GM11168 (cell line): ENCODE measurements at regions not wholly inside any gene's neighbourhood (a gene's known extent, or its start where the extent isn't known, plus 50 kb on each side); places are given as distances from the start of the nearest gene placed in this dataset.
"Not testable (repeated sequence)": the region's sequence is repeated elsewhere in the genome, so short reads cannot be mapped to it uniquely, and the experiment has no call there.

Experiments
- in situ Hi-C: fragments of 300-500 bp; cut with MboI; formaldehyde crosslinking; loops from one replicate; pipeline ENCODE4 v1.12.0; 2022; ENCODE audit warnings: low sequenced_read_pairs; ENCODE audit not compliant: unreplicated experiment

- in situ Hi-C loops = no loop called here
Observed at GRCh38 chr5:96322217-96322616, 110.8 kb downstream of the PCSK1 start.

GRCh38 chr5:96321345-96321744 lies 111.7 kb downstream of the PCSK1 start:
- in situ Hi-C loops = no loop called here

GRCh38 chr5:96320797-96321196 lies 112.3 kb downstream of the PCSK1 start:
- in situ Hi-C loops = no loop called here

GRCh38 chr5:96319981-96320739 lies 112.9 kb downstream of the PCSK1 start:
- in situ Hi-C loops = not testable (repeated sequence)

- in situ Hi-C loops = no loop called here
Observed at GRCh38 chr5:96318569-96319110, 114.4 kb downstream of the PCSK1 start.

GRCh38 chr5:96317945-96318344 lies 115.1 kb downstream of the PCSK1 start:
- in situ Hi-C loops = no loop called here

- in situ Hi-C loops = no loop called here
Observed at GRCh38 chr5:96316487-96316886, 116.6 kb downstream of the PCSK1 start.

- in situ Hi-C loops = no loop called here
Observed at GRCh38 chr5:96316017-96316416, 117.0 kb downstream of the PCSK1 start.

- in situ Hi-C loops = no loop called here
Observed at GRCh38 chr5:96315431-96315830, 117.6 kb downstream of the PCSK1 start.

- in situ Hi-C loops = no loop called here
Observed at GRCh38 chr5:96312383-96312782, 120.7 kb downstream of the PCSK1 start.

GRCh38 chr5:96307047-96307446 lies 126.0 kb downstream of the PCSK1 start:
- in situ Hi-C loops = not testable (repeated sequence)

- in situ Hi-C loops = no loop called here
Observed at GRCh38 chr5:96302174-96302738, 130.8 kb downstream of the PCSK1 start.

GRCh38 chr5:96300976-96301375 lies 132.1 kb downstream of the PCSK1 start:
- in situ Hi-C loops = no loop called here

GRCh38 chr5:96297867-96298266 lies 135.2 kb downstream of the PCSK1 start:
- in situ Hi-C loops = no loop called here

GRCh38 chr5:96297290-96297689 lies 135.8 kb downstream of the PCSK1 start:
- in situ Hi-C loops = no loop called here

- in situ Hi-C loops = no loop called here
Observed at GRCh38 chr5:96294884-96295202, 138.2 kb downstream of the PCSK1 start.

- in situ Hi-C loops = no loop called here
Observed at GRCh38 chr5:96293966-96294883, 138.8 kb downstream of the PCSK1 start.

GRCh38 chr5:96292582-96293247 lies 140.3 kb downstream of the PCSK1 start:
- in situ Hi-C loops = no loop called here

GRCh38 chr5:96289287-96289686 lies 143.8 kb downstream of the PCSK1 start:
- in situ Hi-C loops = not testable (repeated sequence)

GRCh38 chr5:96288845-96289185 lies 144.2 kb downstream of the PCSK1 start:
- in situ Hi-C loops = no loop called here
